HL-60 (cell line): ENCODE measurements at regions not wholly inside any gene's neighbourhood (a gene's known extent, or its start where the extent isn't known, plus 50 kb on each side); places are given as distances from the start of the nearest gene placed in this dataset.

Experiments
- DNase-seq, 2 experiments: peaks; one replicate each; pipeline ENCODE4 v3.0.0-alpha.2; 2010 to 2020; ENCODE audit warnings: low read depth in 1 of 2, low spot score in 1 of 2
- H3K27ac ChIP-seq: fragments of 250-450 bp; sonication (Bioruptor Pico); replicated peaks from 2 replicates; pipeline ENCODE4 v1.5.1; 2020; ENCODE audit warnings: mild to moderate bottlenecking, moderate library complexity
- H3K27me3 ChIP-seq: fragments of 250-450 bp; sonication (Bioruptor Pico); 2 replicates; pipeline ENCODE4 v1.5.1; 2021; ENCODE audit warnings: mild to moderate bottlenecking, moderate library complexity; ENCODE audit not compliant: insufficient read depth, poor library complexity, severe bottlenecking
- H3K4me3 ChIP-seq: replicated peaks from 2 replicates; pipeline ENCODE4 v1.5.1; 2011; ENCODE audit warnings: mild to moderate bottlenecking, control low read depth, low read length; ENCODE audit not compliant: insufficient read depth
- GABPA ChIP-seq: IDR thresholded peaks from 2 replicates; pipeline ENCODE4 v1.6.1; 2012; ENCODE audit warnings: low read depth
- POLR2AphosphoS5 ChIP-seq: IDR thresholded peaks from 2 replicates; pipeline ENCODE4 v1.6.1; 2012; ENCODE audit warnings: low read depth
- SPI1 ChIP-seq: IDR thresholded peaks from 2 replicates; pipeline ENCODE4 v1.6.1; 2012; ENCODE audit warnings: low read depth, mild to moderate bottlenecking, borderline replicate concordance
- TF ChIP-seq, protein P1 (sequence below): IDR thresholded peaks from one replicate; pipeline ENCODE4 v1.5.1; 2011; ENCODE audit warnings: low read length, control low read depth, inconsistent platforms; ENCODE audit not compliant: insufficient read depth
- TF ChIP-seq, protein P2 (sequence below): IDR thresholded peaks from 2 replicates; pipeline ENCODE4 v1.6.1; 2012; ENCODE audit warnings: low read depth; ENCODE audit not compliant: insufficient replicate concordance

DNA sequence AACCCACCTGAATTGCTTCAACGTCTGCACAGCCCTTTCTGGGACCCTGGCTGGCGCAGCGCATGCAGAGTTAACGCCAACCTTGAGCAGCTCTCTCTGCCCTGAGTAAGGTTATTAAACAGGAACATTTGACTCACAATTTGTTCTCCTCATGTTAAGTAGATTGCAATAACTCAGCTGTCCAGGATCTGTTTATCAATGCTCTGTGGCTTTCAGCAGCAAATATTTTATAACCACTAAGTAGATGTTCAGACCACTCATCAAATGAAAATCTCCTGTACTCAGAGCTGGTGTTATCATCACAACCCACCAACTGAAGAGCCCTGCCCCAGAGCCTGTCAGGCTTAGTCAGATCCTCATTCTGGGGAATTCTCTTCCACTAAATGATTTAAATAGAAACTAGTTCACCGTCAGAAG lies 403.0 kb downstream of the ZNF608 start:
- Histone ChIP-seq H3K27ac (no peak overlapping the region), H3K4me3 (no peak overlapping the region), H3K27me3 (no peaks in the 10 kb centered on the region)
- DNase-seq: no peak
- TF ChIP-seq, protein P1, sequence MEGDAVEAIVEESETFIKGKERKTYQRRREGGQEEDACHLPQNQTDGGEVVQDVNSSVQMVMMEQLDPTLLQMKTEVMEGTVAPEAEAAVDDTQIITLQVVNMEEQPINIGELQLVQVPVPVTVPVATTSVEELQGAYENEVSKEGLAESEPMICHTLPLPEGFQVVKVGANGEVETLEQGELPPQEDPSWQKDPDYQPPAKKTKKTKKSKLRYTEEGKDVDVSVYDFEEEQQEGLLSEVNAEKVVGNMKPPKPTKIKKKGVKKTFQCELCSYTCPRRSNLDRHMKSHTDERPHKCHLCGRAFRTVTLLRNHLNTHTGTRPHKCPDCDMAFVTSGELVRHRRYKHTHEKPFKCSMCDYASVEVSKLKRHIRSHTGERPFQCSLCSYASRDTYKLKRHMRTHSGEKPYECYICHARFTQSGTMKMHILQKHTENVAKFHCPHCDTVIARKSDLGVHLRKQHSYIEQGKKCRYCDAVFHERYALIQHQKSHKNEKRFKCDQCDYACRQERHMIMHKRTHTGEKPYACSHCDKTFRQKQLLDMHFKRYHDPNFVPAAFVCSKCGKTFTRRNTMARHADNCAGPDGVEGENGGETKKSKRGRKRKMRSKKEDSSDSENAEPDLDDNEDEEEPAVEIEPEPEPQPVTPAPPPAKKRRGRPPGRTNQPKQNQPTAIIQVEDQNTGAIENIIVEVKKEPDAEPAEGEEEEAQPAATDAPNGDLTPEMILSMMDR: no peak
- TF ChIP-seq, protein P2, sequence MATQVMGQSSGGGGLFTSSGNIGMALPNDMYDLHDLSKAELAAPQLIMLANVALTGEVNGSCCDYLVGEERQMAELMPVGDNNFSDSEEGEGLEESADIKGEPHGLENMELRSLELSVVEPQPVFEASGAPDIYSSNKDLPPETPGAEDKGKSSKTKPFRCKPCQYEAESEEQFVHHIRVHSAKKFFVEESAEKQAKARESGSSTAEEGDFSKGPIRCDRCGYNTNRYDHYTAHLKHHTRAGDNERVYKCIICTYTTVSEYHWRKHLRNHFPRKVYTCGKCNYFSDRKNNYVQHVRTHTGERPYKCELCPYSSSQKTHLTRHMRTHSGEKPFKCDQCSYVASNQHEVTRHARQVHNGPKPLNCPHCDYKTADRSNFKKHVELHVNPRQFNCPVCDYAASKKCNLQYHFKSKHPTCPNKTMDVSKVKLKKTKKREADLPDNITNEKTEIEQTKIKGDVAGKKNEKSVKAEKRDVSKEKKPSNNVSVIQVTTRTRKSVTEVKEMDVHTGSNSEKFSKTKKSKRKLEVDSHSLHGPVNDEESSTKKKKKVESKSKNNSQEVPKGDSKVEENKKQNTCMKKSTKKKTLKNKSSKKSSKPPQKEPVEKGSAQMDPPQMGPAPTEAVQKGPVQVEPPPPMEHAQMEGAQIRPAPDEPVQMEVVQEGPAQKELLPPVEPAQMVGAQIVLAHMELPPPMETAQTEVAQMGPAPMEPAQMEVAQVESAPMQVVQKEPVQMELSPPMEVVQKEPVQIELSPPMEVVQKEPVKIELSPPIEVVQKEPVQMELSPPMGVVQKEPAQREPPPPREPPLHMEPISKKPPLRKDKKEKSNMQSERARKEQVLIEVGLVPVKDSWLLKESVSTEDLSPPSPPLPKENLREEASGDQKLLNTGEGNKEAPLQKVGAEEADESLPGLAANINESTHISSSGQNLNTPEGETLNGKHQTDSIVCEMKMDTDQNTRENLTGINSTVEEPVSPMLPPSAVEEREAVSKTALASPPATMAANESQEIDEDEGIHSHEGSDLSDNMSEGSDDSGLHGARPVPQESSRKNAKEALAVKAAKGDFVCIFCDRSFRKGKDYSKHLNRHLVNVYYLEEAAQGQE: no peak
- TF ChIP-seq GABPA (no peak), SPI1 (no peak), POLR2AphosphoS5 (no peak)

DNA sequence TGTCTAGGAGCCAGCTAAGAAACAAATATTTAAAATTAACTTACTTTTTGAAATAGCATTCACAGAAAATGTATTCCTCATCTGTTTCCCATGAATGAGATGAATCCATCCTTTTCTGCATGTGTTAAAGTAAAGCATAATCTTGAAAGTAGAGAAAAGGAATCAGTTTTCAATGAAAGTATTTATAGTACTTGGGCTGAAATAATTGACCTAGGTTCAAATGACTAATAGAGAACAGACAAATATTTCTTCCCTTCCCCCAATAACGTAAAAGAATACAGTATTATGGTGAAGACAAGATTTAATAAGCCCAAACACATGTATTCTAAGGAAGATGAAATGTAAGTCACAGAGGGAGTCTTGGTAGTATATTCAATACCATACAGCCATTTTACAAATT lies 403.5 kb downstream of the ZNF608 start:
- no peak overlapping the region for H3K27ac ChIP-seq
- H3K4me3 ChIP-seq: no peak overlapping the region
- no peak for DNase-seq
- TF ChIP-seq GABPA: no peak
- TF ChIP-seq, protein P2: no peak
- TF ChIP-seq, protein P1: no peak
- TF ChIP-seq SPI1: no peak
- TF ChIP-seq POLR2AphosphoS5: no peak
- no peaks in the 10 kb centered on the region for H3K27me3 ChIP-seq

DNA sequence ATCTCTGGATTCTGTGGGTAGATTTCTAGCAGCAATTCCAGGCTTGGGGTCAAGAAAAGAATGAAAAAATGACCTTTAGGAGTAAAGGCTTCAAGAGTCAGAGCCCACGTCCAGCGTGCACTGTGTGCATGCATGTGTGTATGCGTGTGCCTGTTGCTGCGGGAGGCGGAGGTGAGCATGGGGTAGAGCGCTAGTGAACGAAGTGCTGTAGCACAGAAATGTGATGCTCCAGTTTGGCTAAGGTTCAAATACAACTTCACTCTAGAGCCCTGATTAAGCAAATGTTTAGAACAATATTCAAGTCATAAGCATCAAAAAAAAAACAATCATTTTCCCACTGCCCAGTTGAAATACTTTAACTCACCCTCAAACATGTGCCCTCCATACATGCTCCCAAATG lies 403.9 kb downstream of the ZNF608 start:
- H3K27me3 ChIP-seq: no peaks in the 10 kb centered on the region
- DNase-seq: no peak
- H3K27ac ChIP-seq: no peak overlapping the region
- TF ChIP-seq SPI1 (no peak), POLR2AphosphoS5 (no peak), GABPA (no peak)
- TF ChIP-seq, protein P1: no peak
- TF ChIP-seq, protein P2: no peak
- H3K4me3 ChIP-seq: no peak overlapping the region
